Neural cell (in vitro differentiated cells): ENCODE measurements at regions not wholly inside any gene's neighbourhood (a gene's known extent, or its start where the extent isn't known, plus 50 kb on each side); places are given as distances from the start of the nearest gene placed in this dataset.

Experiments used
- H2AFZ ChIP-seq: fragments of 200-600, 300-800 bp; sonication (generic), shearing (Covaris generic); 2 replicates; pipeline ENCODE4 v1.6.0; 2014; ENCODE audit warnings: low read depth, mild to moderate bottlenecking, antibody characterized with exemption, low read length, moderate library complexity
- H3F3A ChIP-seq: fragments of 200-600 bp; shearing (Covaris generic); 2 replicates; pipeline ENCODE4 v1.6.1; 2016; ENCODE audit warnings: mild to moderate bottlenecking, moderate library complexity, mixed read lengths, antibody characterized with exemption, low read length; ENCODE audit not compliant: insufficient read depth, poor library complexity, severe bottlenecking
- H3K27ac ChIP-seq: fragments of 200-600, 300-800 bp; sonication (generic), shearing (Covaris generic); 2 replicates; pipeline ENCODE4 v1.5.1; 2014; ENCODE audit warnings: mild to moderate bottlenecking, low read length, moderate library complexity
- H3K27me3 ChIP-seq: fragments of 300-800, 200-600 bp; sonication (generic), shearing (Covaris generic); 2 replicates; pipeline ENCODE4 v1.6.0; 2014; ENCODE audit warnings: mild to moderate bottlenecking, low read depth, low read length, moderate library complexity; ENCODE audit not compliant: insufficient read depth
- H3K36me3 ChIP-seq: fragments of 300-800, 200-600 bp; sonication (generic), shearing (Covaris generic); 2 replicates; pipeline ENCODE4 v1.5.1; 2014; ENCODE audit warnings: mild to moderate bottlenecking, antibody characterized with exemption, low read length, moderate library complexity; ENCODE audit not compliant: insufficient read depth
- H3K4me2 ChIP-seq: fragments of 300-800, 200-600 bp; sonication (generic), shearing (Covaris generic); 2 replicates; pipeline ENCODE4 v1.6.0; 2014; ENCODE audit warnings: mild to moderate bottlenecking, low read length
- H3K4me3 ChIP-seq: fragments of 300-800, 200-600 bp; sonication (generic), shearing (Covaris generic); 2 replicates; pipeline ENCODE4 v1.5.1; 2014; ENCODE audit warnings: mild to moderate bottlenecking, low read length, moderate library complexity
- H3K79me2 ChIP-seq: fragments of 200-600 bp; shearing (Covaris generic); replicated peaks from 2 replicates; pipeline ENCODE4 v1.6.0; 2014; ENCODE audit warnings: mild to moderate bottlenecking, low read length, moderate library complexity; ENCODE audit not compliant: insufficient read depth
- H3K9ac ChIP-seq: fragments of 300-800, 200-600 bp; sonication (generic), shearing (Covaris generic); 2 replicates; pipeline ENCODE4 v1.6.1; 2016; ENCODE audit warnings: mild to moderate bottlenecking, low read length, mixed read lengths
- H3K9me2 ChIP-seq: fragments of 200-600 bp; shearing (Covaris generic); 2 replicates; pipeline ENCODE4 v1.6.1; 2016; ENCODE audit warnings: mild to moderate bottlenecking, low read length, mixed read lengths; ENCODE audit not compliant: insufficient read depth
- H3K9me3 ChIP-seq: fragments of 200-600, 300-800 bp; sonication (generic), shearing (Covaris generic); 2 replicates; pipeline ENCODE4 v1.6.1; 2016; ENCODE audit warnings: mild to moderate bottlenecking, mixed run types, low read length, moderate library complexity, mixed read lengths
- H4K20me1 ChIP-seq: fragments of 200-600 bp; shearing (Covaris generic); 2 replicates; pipeline ENCODE4 v1.6.1; 2016; ENCODE audit warnings: mild to moderate bottlenecking, mixed run types; ENCODE audit not compliant: insufficient read depth
- EP300 ChIP-seq: fragments of 450-650 bp; conservative IDR thresholded peaks from 2 replicates; pipeline ENCODE4 v1.6.1; 2014; ENCODE audit warnings: antibody characterized with exemption, mild to moderate bottlenecking, moderate library complexity; ENCODE audit not compliant: poor library complexity, severe bottlenecking
- EZH2 ChIP-seq: fragments of 200-600, 300-800 bp; shearing (Covaris generic), sonication (generic); IDR thresholded peaks from 2 replicates; pipeline ENCODE4 v1.6.1; 2014; ENCODE audit warnings: antibody characterized with exemption, low read length, borderline replicate concordance, mild to moderate bottlenecking; ENCODE audit not compliant: insufficient read depth, poor library complexity, severe bottlenecking
- MXI1 ChIP-seq: fragments of 450-650 bp; conservative IDR thresholded peaks from 2 replicates; pipeline ENCODE4 v1.6.1; 2014; ENCODE audit warnings: antibody characterized with exemption, mild to moderate bottlenecking; ENCODE audit not compliant: poor library complexity, severe bottlenecking
- POLR2AphosphoS5 ChIP-seq: IDR thresholded peaks from 2 replicates; pipeline ENCODE4 v1.6.1; 2012
- RAD21 ChIP-seq: fragments of 450-650 bp; conservative IDR thresholded peaks from 2 replicates; pipeline ENCODE4 v1.6.1; 2014; ENCODE audit warnings: antibody characterized with exemption, mild to moderate bottlenecking, moderate library complexity
- SMC3 ChIP-seq: fragments of 450-650 bp; conservative IDR thresholded peaks from 2 replicates; pipeline ENCODE4 v1.6.1; 2014; ENCODE audit warnings: antibody characterized with exemption, mild to moderate bottlenecking, moderate library complexity; ENCODE audit not compliant: poor library complexity
- TAF1 ChIP-seq: IDR thresholded peaks from 2 replicates; pipeline ENCODE4 v1.6.1; 2012; ENCODE audit warnings: low read depth
- TF ChIP-seq, protein P1 (sequence below): IDR thresholded peaks from 2 replicates; pipeline ENCODE4 v1.6.1; 2012; ENCODE audit warnings: borderline replicate concordance
- TF ChIP-seq, protein P2 (sequence below): fragments of 450-650 bp; IDR thresholded peaks from 2 replicates; pipeline ENCODE4 v1.5.1; 2014; ENCODE audit warnings: antibody characterized with exemption, mild to moderate bottlenecking, moderate library complexity; ENCODE audit not compliant: poor library complexity, severe bottlenecking

DNA sequence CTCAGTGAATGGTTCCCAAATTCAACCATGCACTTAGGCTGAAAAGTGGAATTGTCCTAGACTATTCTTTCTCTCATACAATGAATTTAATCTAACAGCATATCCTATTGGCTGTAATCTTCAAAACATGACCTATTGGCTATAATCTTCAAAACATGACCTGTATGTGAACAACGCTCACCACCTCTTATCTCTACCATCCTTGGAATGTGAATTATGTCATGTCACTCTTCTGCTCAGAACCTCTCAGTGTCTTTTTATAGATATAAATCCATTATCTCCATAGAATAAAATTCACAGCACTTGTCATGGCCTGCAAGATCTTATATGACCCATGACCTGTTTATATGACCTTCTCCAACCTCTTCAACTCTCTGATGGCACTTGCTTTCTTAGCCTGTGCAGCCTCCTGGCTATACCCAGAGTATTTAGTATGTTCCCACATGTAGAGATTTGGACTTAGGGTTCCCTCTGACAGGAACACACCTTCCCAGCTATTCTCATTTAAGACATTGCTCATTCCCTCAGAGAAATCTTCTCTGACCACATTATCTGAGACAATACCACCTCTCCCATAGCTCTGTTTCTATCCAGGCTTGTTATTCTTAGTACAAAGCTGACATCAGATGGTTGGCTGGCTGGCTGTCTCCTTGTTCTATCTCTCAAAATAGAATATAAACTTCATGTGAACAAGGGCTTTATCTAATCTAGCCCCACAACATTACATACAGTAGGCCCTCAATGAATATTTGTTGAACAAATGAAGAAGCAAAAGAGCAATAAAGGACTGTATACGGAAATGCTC lies 275.0 kb upstream of the PREP start:
- Histone ChIP-seq H3K9me3 (no peaks in the 10 kb centered on the region), H3K9ac (no peak overlapping the region), H3K9me2 (no peaks in the 10 kb centered on the region), H3K79me2 (no peaks in the 10 kb centered on the region), H3K27ac (no peak overlapping the region), H3F3A (no peaks in the 10 kb centered on the region), H4K20me1 (no peaks in the 10 kb centered on the region), H2AFZ (no peak overlapping the region), H3K27me3 (no peaks in the 10 kb centered on the region), H3K36me3 (no peaks in the 10 kb centered on the region), H3K4me2 (no peak overlapping the region), H3K4me3 (no peak overlapping the region)
- TF ChIP-seq SMC3: no peak
- TF ChIP-seq TAF1: no peak
- TF ChIP-seq POLR2AphosphoS5: no peak
- TF ChIP-seq RAD21: no peak
- TF ChIP-seq MXI1: no peak
- no peak for TF ChIP-seq EP300
- TF ChIP-seq, protein P1, sequence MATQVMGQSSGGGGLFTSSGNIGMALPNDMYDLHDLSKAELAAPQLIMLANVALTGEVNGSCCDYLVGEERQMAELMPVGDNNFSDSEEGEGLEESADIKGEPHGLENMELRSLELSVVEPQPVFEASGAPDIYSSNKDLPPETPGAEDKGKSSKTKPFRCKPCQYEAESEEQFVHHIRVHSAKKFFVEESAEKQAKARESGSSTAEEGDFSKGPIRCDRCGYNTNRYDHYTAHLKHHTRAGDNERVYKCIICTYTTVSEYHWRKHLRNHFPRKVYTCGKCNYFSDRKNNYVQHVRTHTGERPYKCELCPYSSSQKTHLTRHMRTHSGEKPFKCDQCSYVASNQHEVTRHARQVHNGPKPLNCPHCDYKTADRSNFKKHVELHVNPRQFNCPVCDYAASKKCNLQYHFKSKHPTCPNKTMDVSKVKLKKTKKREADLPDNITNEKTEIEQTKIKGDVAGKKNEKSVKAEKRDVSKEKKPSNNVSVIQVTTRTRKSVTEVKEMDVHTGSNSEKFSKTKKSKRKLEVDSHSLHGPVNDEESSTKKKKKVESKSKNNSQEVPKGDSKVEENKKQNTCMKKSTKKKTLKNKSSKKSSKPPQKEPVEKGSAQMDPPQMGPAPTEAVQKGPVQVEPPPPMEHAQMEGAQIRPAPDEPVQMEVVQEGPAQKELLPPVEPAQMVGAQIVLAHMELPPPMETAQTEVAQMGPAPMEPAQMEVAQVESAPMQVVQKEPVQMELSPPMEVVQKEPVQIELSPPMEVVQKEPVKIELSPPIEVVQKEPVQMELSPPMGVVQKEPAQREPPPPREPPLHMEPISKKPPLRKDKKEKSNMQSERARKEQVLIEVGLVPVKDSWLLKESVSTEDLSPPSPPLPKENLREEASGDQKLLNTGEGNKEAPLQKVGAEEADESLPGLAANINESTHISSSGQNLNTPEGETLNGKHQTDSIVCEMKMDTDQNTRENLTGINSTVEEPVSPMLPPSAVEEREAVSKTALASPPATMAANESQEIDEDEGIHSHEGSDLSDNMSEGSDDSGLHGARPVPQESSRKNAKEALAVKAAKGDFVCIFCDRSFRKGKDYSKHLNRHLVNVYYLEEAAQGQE: no peak
- no peak for TF ChIP-seq EZH2

DNA sequence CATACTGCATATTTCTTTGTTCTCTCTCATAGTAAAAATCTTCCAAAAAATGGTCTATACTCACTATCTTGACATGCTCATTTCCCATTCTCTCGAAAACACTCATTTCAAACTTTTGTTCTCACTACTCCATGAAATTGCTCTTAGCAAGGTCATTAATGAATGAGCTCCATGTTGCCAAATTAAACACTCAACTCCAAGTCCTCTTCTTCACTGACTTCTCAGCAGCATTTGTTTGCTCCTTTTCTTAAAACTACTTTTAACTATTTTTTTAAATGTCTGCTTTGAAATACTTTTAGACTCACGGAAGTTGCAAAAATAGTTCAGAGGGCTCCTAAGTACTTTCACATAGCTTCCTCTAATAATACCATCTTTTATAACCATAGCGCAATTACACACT lies 274.0 kb upstream of the PREP start:
- H3K9me2 ChIP-seq: no peaks in the 10 kb centered on the region
- H3K9ac ChIP-seq: no peak overlapping the region
- H3K36me3 ChIP-seq: no peaks in the 10 kb centered on the region
- H2AFZ ChIP-seq: no peak overlapping the region
- no peak overlapping the region for H3K27ac ChIP-seq
- H3K4me2 ChIP-seq: no peak overlapping the region
- no peaks in the 10 kb centered on the region for H3F3A ChIP-seq
- H3K27me3 ChIP-seq: no peaks in the 10 kb centered on the region
- no peaks in the 10 kb centered on the region for H4K20me1 ChIP-seq
- H3K79me2 ChIP-seq: no peaks in the 10 kb centered on the region
- no peak overlapping the region for H3K4me3 ChIP-seq
- TF ChIP-seq EP300 (no peak), RAD21 (no peak), SMC3 (no peak), POLR2AphosphoS5 (no peak), MXI1 (no peak), TAF1 (no peak), EZH2 (no peak)
- TF ChIP-seq, protein P1: no peak
- TF ChIP-seq, protein P2, sequence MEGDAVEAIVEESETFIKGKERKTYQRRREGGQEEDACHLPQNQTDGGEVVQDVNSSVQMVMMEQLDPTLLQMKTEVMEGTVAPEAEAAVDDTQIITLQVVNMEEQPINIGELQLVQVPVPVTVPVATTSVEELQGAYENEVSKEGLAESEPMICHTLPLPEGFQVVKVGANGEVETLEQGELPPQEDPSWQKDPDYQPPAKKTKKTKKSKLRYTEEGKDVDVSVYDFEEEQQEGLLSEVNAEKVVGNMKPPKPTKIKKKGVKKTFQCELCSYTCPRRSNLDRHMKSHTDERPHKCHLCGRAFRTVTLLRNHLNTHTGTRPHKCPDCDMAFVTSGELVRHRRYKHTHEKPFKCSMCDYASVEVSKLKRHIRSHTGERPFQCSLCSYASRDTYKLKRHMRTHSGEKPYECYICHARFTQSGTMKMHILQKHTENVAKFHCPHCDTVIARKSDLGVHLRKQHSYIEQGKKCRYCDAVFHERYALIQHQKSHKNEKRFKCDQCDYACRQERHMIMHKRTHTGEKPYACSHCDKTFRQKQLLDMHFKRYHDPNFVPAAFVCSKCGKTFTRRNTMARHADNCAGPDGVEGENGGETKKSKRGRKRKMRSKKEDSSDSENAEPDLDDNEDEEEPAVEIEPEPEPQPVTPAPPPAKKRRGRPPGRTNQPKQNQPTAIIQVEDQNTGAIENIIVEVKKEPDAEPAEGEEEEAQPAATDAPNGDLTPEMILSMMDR: no peak
- no peaks in the 10 kb centered on the region for H3K9me3 ChIP-seq
